OCI-LY3 (cell line): ENCODE measurements at regions not wholly inside any gene's neighbourhood (a gene's known extent, or its start where the extent isn't known, plus 50 kb on each side); places are given as distances from the start of the nearest gene placed in this dataset.

Source experiments
- CTCF ChIP-seq: fragments of 200-600, 300-600 bp; sonication (generic); IDR thresholded peaks from 2 replicates; pipeline ENCODE4 v1.5.1; 2014; ENCODE audit warnings: antibody characterized with exemption, low read length, low read depth
- EZH2phosphoT487 ChIP-seq: fragments of 200-600 bp; shearing (Covaris generic); IDR thresholded peaks from 2 replicates; pipeline ENCODE4 v1.6.1; 2018; ENCODE audit warnings: antibody characterized with exemption, mixed run types, low read depth

GRCh38 chrX:37509349-37509748 lies 62.1 kb upstream of the LANCL3 start:
- peak; percentile 44 for TF ChIP-seq CTCF
- no peak for TF ChIP-seq EZH2phosphoT487
